Heart left ventricle (tissue), 16 donors: ENCODE measurements at regions not wholly inside any gene's neighbourhood (a gene's known extent, or its start where the extent isn't known, plus 50 kb on each side); places are given as distances from the start of the nearest gene placed in this dataset.

Source experiments
- ATAC-seq, 4 donors: fragments of 200-7000 bp; cut with Tn5 transposase; one replicate each; pipeline ENCODE4 v1.9.1; 2020 to 2022; ENCODE audit warnings: moderate library complexity in 4 of 4, mild to moderate bottlenecking in 3 of 4, moderate number of reproducible peaks in 1 of 4
- DNase-seq, 5 donors: peaks; one replicate each; pipeline ENCODE4 v3.0.0-alpha.2; 2020
- H3K27ac ChIP-seq, 12 donors: fragments of 200-600 bp; sonication (generic) in 4 of 12; one replicate each; pipeline versions ENCODE4 v1.5.0 to v1.8.0; 2016 to 2022; ENCODE audit warnings: mild to moderate bottlenecking in 2 of 12
- H3K27me3 ChIP-seq, 9 donors: fragments of 200-600 bp; sonication (generic) in 2 of 9; one replicate each; pipeline versions ENCODE4 v1.5.1 to v1.8.0; 2016 to 2022; ENCODE audit warnings: mild to moderate bottlenecking in 3 of 9
- H3K36me3 ChIP-seq, 9 donors: fragments of 200-600 bp; sonication (generic) in 2 of 9; one replicate each; pipeline versions ENCODE4 v1.5.0 to v1.8.0; 2018 to 2022; ENCODE audit warnings: mild to moderate bottlenecking in 2 of 9
- H3K4me1 ChIP-seq, 12 donors: fragments of 200-600 bp; sonication (generic) in 4 of 12; one replicate each; pipeline versions ENCODE4 v1.5.0 to v1.8.0; 2016 to 2022; ENCODE audit warnings: mild to moderate bottlenecking in 3 of 12
- H3K4me3 ChIP-seq, 12 donors: fragments of 200-600 bp; sonication (generic) in 4 of 12; one replicate each; pipeline versions ENCODE4 v1.5.0 to v1.8.0; 2017 to 2022; ENCODE audit warnings: mild to moderate bottlenecking in 9 of 12, moderate library complexity in 4 of 12
- H3K9me3 ChIP-seq, 12 donors: fragments of 200-600 bp; sonication (generic) in 4 of 12; one replicate each; pipeline versions ENCODE4 v1.5.0 to v1.8.0; 2016 to 2022; ENCODE audit warnings: mild to moderate bottlenecking in 1 of 12
- CTCF ChIP-seq, 12 donors: fragments of 200-600 bp; sonication (generic) in 4 of 12; IDR thresholded peaks; one replicate each; pipeline versions ENCODE4 v1.5.0 to v1.8.0; 2018 to 2022; ENCODE audit warnings: antibody characterized with exemption in 12 of 12, mild to moderate bottlenecking in 5 of 12
- POLR2A ChIP-seq, 2 donors: fragments of 450-650 bp; IDR thresholded peaks; one replicate each; pipeline ENCODE4 v1.6.1; 2017; ENCODE audit warnings: antibody characterized with exemption in 2 of 2, mild to moderate bottlenecking in 2 of 2, moderate library complexity in 2 of 2
- WGBS, 4 donors: extraction: QIAGEN DNeasy Blood & Tissue Kit in 2 of 4; methylation state at CpG; one replicate each; pipeline versions ENCODE4 v1.1.5 to v1.1.7; 2013 to 2018; 5-methylcytosine and 5-hydroxymethylcytosine counted together
- intact Hi-C, 10 donors: fragments of 100-400 bp; cut with DNase I; formaldehyde crosslinking; loops; one replicate each; pipeline versions ENCODE4 v1.11.1 to v1.14.2; 2022
- donor health status: ischemic (EF 13 %, LVEDD 7.1; RV severe dilation, severe dysfunction).
- donor health status: healthy with polysubstance abuse.
- donor health status: DM: no; HTN: yes; CAD: no.
- donor health status: DM: no; HTN: no; CAD: no.
- donor health status: ischemic (EF 25% LVEDD 6.9; RV normal size, moderate dysfunction).
- donor health status: ischemic (EF 25% LVEDD 5.7; RV mildly dilated, moderate dysfunction).
- donor health status: healthy.
- donor health status: DM: yes; HTN: yes; CAD: no.
- donor health status: ischemic (EF 35%, LVEDD 5.7; RV mildly dilated, moderate dysfunction).
- donor health status: nonischemic (EF 11% LVEDD 7.7; RV severe dilation, severe dysfunction).
- donor health status: DM: yes; HTN: yes; CAD: no.
- donor health status: PGD.
- donor health status: ischemic (EF 29% LVEDD 5.4; RV normal size, mild dysfunction).
- donor health status: nonischemic (EF 23%, LVEDD 6.1; RV moderate dilation, normal function).

DNA sequence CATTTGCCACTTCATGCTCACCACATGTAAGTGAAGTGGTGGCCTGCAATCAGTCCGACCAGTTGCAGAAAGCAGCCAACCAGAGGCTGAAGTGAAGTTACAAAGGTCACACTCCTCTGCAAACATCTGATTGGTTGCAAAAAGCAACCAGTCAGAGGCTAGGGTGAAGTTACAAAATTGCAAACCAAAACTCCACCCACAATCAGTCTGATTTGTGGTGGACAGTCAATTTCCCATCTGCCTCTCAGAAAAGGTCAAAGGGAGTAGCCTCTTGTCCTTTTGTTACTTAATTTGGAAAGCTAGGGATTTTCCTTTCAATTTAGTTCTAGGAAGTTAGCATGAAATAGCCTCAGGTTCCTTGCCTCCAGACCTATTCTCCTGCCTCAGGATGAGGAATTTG, 185.0 kb downstream of the UXS1 start:
- Histone ChIP-seq H3K9me3 (peaks cover 0 to 39% (median 25%) of the 10 kb centered on the region in 12 donors), H3K36me3 (no peaks in the 10 kb centered on the region), H3K27me3 (no peaks in the 10 kb centered on the region), H3K4me1 (peaks cover 0 to 24% (median 8%) of the 10 kb centered on the region in 12 donors), H3K4me3 (no peak overlapping the region), H3K27ac (no peak overlapping the region)
- WGBS, 4 donors, result 58 to 84% (median 78%) methylated on average over 1 of the region's 1 CpG
- DNase-seq, result no peak
- intact Hi-C loops, result loop anchor here in 1 of 10 donors (10.0 kb wide), 1 partner anchor 66 kb away; no protein-coding TSS in a partner anchor
- TF ChIP-seq CTCF (IDR thresholded peaks at IDR 0.05), result no peak
- TF ChIP-seq POLR2A (IDR thresholded peaks at IDR 0.05), result no peak
- ATAC-seq, result no peak

- Histone ChIP-seq H3K27me3 (no peaks in the 10 kb centered on the region), H3K36me3 (no peaks in the 10 kb centered on the region), H3K4me1 (peaks cover 0 to 9% (median 0%) of the 10 kb centered on the region in 12 donors), H3K27ac (no peak overlapping the region), H3K4me3 (no peak overlapping the region), H3K9me3 (peaks cover 0 to 62% (median 32%) of the 10 kb centered on the region in 12 donors)
- ATAC-seq, result no peak
- intact Hi-C loops, result loop anchor here in 1 of 10 donors (10.0 kb wide), 1 partner anchor 70 kb away; no protein-coding TSS in a partner anchor
- WGBS, 4 donors, result 94 to 100% (median 98%) methylated on average over 1 of the region's 1 CpG
- no peak for DNase-seq
- TF ChIP-seq CTCF (IDR thresholded peaks at IDR 0.05), result no peak
- no peak for TF ChIP-seq POLR2A (IDR thresholded peaks at IDR 0.05)
Measured at GRCh38 chr2:106004851-106005250, 189.2 kb downstream of the UXS1 start.

DNA sequence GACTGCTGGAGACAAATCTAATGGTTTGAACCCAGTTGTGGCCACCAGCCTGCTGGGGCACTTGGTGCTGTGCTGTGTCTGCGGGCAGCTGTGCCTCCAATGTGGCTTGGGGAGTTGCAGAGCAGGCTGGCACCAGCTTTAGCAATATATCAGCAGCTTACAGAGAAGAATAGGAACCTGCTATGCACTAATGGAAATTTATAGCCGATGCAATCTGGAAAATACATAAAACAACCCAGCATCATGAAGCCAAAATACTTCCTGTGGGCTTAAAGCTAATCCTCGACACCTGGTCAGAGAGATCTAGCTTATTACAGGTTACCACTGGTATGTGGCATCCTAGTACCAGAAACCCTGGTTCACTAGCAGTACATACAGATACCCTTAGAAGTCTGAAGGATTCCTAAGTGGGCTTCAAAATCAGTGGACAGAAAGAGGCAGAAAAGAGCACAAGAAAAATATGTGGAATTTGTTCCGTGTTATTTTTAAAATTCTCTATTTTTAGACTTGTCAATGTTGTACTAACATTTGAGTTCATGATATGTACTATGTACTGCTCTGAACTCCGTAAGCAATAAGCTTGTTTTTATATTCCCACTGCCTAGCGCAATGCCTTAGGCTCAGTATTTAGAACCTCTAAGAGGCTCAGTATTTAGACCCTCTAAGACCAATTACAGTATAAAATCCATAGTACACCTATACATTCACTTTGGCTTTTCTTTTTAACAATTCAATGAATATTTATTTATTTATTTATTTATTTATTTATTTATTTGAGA, 194.7 kb downstream of the UXS1 start:
- no peak overlapping the region for H3K4me3 ChIP-seq
- TF ChIP-seq POLR2A (IDR thresholded peaks at IDR 0.05) (no peak), CTCF (IDR thresholded peaks at IDR 0.05) (no peak)
- H3K36me3 ChIP-seq, result no peaks in the 10 kb centered on the region
- H3K27me3 ChIP-seq, result no peaks in the 10 kb centered on the region
- ATAC-seq (peak in 1 of 4 donors; percentile 61), DNase-seq (no peak)
- H3K9me3 ChIP-seq, result peaks cover 0 to 40% (median 18%) of the 10 kb centered on the region in 12 donors
- H3K4me1 ChIP-seq, result no peaks in the 10 kb centered on the region
- intact Hi-C loops, result no loop called here
- H3K27ac ChIP-seq, result no peak overlapping the region
- 60 to 76% (median 66%) methylated on average over 6 of the region's 6 CpGs for WGBS, 4 donors

GRCh38 chr2:105997711-105998110, 196.4 kb downstream of the UXS1 start:
- no peak overlapping the region for H3K27ac ChIP-seq
- H3K27me3 ChIP-seq, result no peaks in the 10 kb centered on the region
- TF ChIP-seq CTCF (IDR thresholded peaks at IDR 0.05), result no peak
- no peak for TF ChIP-seq POLR2A (IDR thresholded peaks at IDR 0.05)
- ATAC-seq (no peak), DNase-seq (no peak)
- H3K4me3 ChIP-seq, result no peak overlapping the region
- H3K36me3 ChIP-seq, result no peaks in the 10 kb centered on the region
- 79 to 97% (median 88%) methylated on average over 2 of the region's 2 CpGs for WGBS, 4 donors
- intact Hi-C loops, result no loop called here
- H3K4me1 ChIP-seq, result no peaks in the 10 kb centered on the region
- peaks cover 0 to 40% (median 18%) of the 10 kb centered on the region in 12 donors for H3K9me3 ChIP-seq
